ENCODE measurements at regions not wholly inside any gene's neighbourhood (a gene's known extent, or its start where the extent isn't known, plus 50 kb on each side); places are given as distances from the start of the nearest gene placed in this dataset.

GRCh38 chr1:24999906-25000305 lies 69.8 kb upstream of the RUNX3 start:
- H4K91ac ChIP-seq (ENCODE audit: insufficient read depth, low read depth, low read length), result no peak overlapping the region
- H3K4me3 ChIP-seq (ENCODE audit: insufficient read depth, low read depth, low read length), result no peak overlapping the region
- H3K56ac ChIP-seq (ENCODE audit: extremely low read depth, insufficient read depth, low read length), result no peak overlapping the region
- H3K27me3 ChIP-seq (ENCODE audit: control insufficient read depth, insufficient read depth, low read length), result peaks cover 5% of the 10 kb centered on the region; the same call in 1 of the 2 replicates
- no peaks in the 10 kb centered on the region; the same call in 1 of the 2 replicates for H3K9me1 ChIP-seq (ENCODE audit: insufficient read depth, low read length)
- no peak overlapping the region for H2AK9ac ChIP-seq (replicated peaks; ENCODE audit: low read depth, low read length, poor library complexity)
- H2BK15ac ChIP-seq (ENCODE audit: low read depth, low read length), result no peak overlapping the region
- dilution Hi-C loops (cut with HindIII; ENCODE audit: low sequenced_read_pairs, unreplicated experiment) (no loop called here), in situ Hi-C loops (cut with MboI; ENCODE audit: low sequenced_read_pairs) (no loop called here), intact Hi-C loops (cut with micrococcal nuclease) (no loop called here)
- H3K36me3 ChIP-seq (ENCODE audit: control insufficient read depth, insufficient read depth, low read length), result no peaks in the 10 kb centered on the region
- H4K20me1 ChIP-seq (ENCODE audit: insufficient read depth, low read length), result no peaks in the 10 kb centered on the region
- H2BK5ac ChIP-seq (ENCODE audit: low read depth, low read length, poor library complexity, severe bottlenecking), result no peak overlapping the region
- no peak overlapping the region for H2AK5ac ChIP-seq (ENCODE audit: low read depth, low read length)
- DNase-seq (no peak), ATAC-seq (ENCODE audit: low read depth) (no peak)
- no peak overlapping the region for H2BK20ac ChIP-seq (ENCODE audit: low read depth, low read length)
- H4K5ac ChIP-seq (ENCODE audit: low read depth, low read length), result no peak overlapping the region
- no peak overlapping the region for H4K8ac ChIP-seq (ENCODE audit: low read depth in 2 of 2, low read length in 2 of 2)
- ChIA-PET CTCF (interaction anchor here (0.6 kb wide), 1 partner anchor 205 kb away, joined by 4 read pairs; no protein-coding TSS in a partner anchor), POLR2A (ENCODE audit: unreplicated experiment) (no interaction called here)
- no peak overlapping the region for H3K23ac ChIP-seq (ENCODE audit: low read depth, low read length)
- no peaks in the 10 kb centered on the region for H3K4me1 ChIP-seq (ENCODE audit: control insufficient read depth, insufficient read depth, low read length)
- no peak overlapping the region for H2AFZ ChIP-seq (replicated peaks; ENCODE audit: low read length, poor library complexity)
- H3K79me1 ChIP-seq (ENCODE audit: low read depth in 1 of 2, low read length in 2 of 2), result no peaks in the 10 kb centered on the region
- no peak overlapping the region for H3K27ac ChIP-seq (ENCODE audit: insufficient read depth, low read length)
- H3K14ac ChIP-seq (replicated peaks; ENCODE audit: low read depth, low read length), result no peak overlapping the region
- 100% methylated on average over 1 of the region's 4 CpGs; no CpG with 5 or more reads in 1 of the 2 experiments for WGBS, 2 experiments (ENCODE audit: extremely low coverage in 2 of 2, insufficient read length in 1 of 2)
- H2BK120ac ChIP-seq (ENCODE audit: low read depth, low read length), result no peak overlapping the region
- no peak overlapping the region for H3K4me2 ChIP-seq (ENCODE audit: low read depth, low read length)
- no peak overlapping the region for H3K9ac ChIP-seq (ENCODE audit: low read depth, low read length)
- H3K18ac ChIP-seq (ENCODE audit: low read depth, low read length), result no peak overlapping the region
- TF ChIP-seq POLR2A (IDR thresholded peaks at IDR 0.05; ENCODE audit: low read depth, low read length) (no peak), USF2 (IDR thresholded peaks at IDR 0.05; ENCODE audit: low read depth, low read length) (no peak), CHD1 (IDR thresholded peaks at IDR 0.05; ENCODE audit: low read depth, low read length) (no peak), RCOR1 (IDR thresholded peaks at IDR 0.05; ENCODE audit: insufficient replicate concordance, low read length) (no peak), MAZ (IDR thresholded peaks at IDR 0.05; ENCODE audit: borderline replicate concordance, low read depth, low read length) (no peak), CEBPB (IDR thresholded peaks at IDR 0.05; ENCODE audit: low read depth, low read length) (no peak), FOS (IDR thresholded peaks at IDR 0.05; ENCODE audit: low read depth, low read length) (no peak), ELK1 (IDR thresholded peaks at IDR 0.05; ENCODE audit: borderline replicate concordance, low read depth, low read length) (no peak), BHLHE40 (IDR thresholded peaks at IDR 0.05; ENCODE audit: low read depth, low read length) (no peak), MXI1 (IDR thresholded peaks at IDR 0.05; ENCODE audit: borderline replicate concordance, low read depth, low read length) (no peak), SMC3 (IDR thresholded peaks at IDR 0.05; ENCODE audit: low read depth, low read length) (no peak), NFE2L2 (IDR thresholded peaks at IDR 0.05; ENCODE audit: low read depth, low read length) (no peak), CTCF (conservative IDR thresholded peaks at IDR 0.05; ENCODE audit: low read depth, low read length) (no peak), MAFK (IDR thresholded peaks at IDR 0.05; ENCODE audit: low read depth, low read length) (no peak), RFX5 (IDR thresholded peaks at IDR 0.05; ENCODE audit: low read depth, low read length) (no peak), RAD21 (IDR thresholded peaks at IDR 0.05; ENCODE audit: low read length) (no peak)
- BruUV-seq (replicated peaks), result no TSS peak
- H3K4ac ChIP-seq (ENCODE audit: low read depth, low read length), result no peak overlapping the region
- no peaks in the 10 kb centered on the region for H3K9me3 ChIP-seq (ENCODE audit: control insufficient read depth, insufficient read depth, low read length)

Data from IMR-90 (cell line).